IMR-90 (cell line): ENCODE measurements at regions not wholly inside any gene's neighbourhood (a gene's known extent, or its start where the extent isn't known, plus 50 kb on each side); places are given as distances from the start of the nearest gene placed in this dataset.

Experiments used
- CTCF ChIP-seq: conservative IDR thresholded peaks from 2 replicates; pipeline ENCODE4 v1.5.1; 2012; ENCODE audit warnings: mild to moderate bottlenecking, low read depth, low read length, improper control_type of control experiment
- FOS ChIP-seq: fragments of 150-350 bp; IDR thresholded peaks from 2 replicates; pipeline ENCODE4 v1.6.1; 2016; ENCODE audit warnings: low read depth, low read length
- RFX5 ChIP-seq: IDR thresholded peaks from 2 replicates; pipeline ENCODE4 v1.8.0; 2012; ENCODE audit warnings: low read depth, mild to moderate bottlenecking, low read length, moderate library complexity
- SMC3 ChIP-seq: fragments of 150-350 bp; IDR thresholded peaks from 2 replicates; pipeline ENCODE4 v1.6.1; 2016; ENCODE audit warnings: low read depth, mild to moderate bottlenecking, antibody characterized with exemption, low read length, moderate library complexity

GRCh38 chr6:67814262-67814661 lies 820.8 kb upstream of the ADGRB3 start:
- no peak for TF ChIP-seq CTCF
- no peak for TF ChIP-seq SMC3
- no peak for TF ChIP-seq RFX5
- TF ChIP-seq FOS, result no peak
